ENCODE measurements at regions not wholly inside any gene's neighbourhood (a gene's known extent, or its start where the extent isn't known, plus 50 kb on each side); places are given as distances from the start of the nearest gene placed in this dataset.

GRCh38 chr7:57399251-57399940 lies 50.6 kb upstream of the ZNF716 start:
- no TSS peak for BruUV-seq (replicated peaks)
- no peak for DNase-seq (ENCODE audit: low read depth, low spot score)
- Histone ChIP-seq H3K79me2 (ENCODE audit: control insufficient read depth, insufficient read depth, low read length) (no peaks in the 10 kb centered on the region), H3K9me1 (replicated peaks; ENCODE audit: control insufficient read depth, extremely low read depth, insufficient read depth, low read length) (no peaks in the 10 kb centered on the region), H3K9ac (replicated peaks; ENCODE audit: extremely low read depth, insufficient read depth, low read length) (no peak overlapping the region), H2AFZ (ENCODE audit: low read depth, low read length) (no peak overlapping the region), H3K36me3 (ENCODE audit: control insufficient read depth in 2 of 2, extremely low read depth in 1 of 2, insufficient read depth in 2 of 2, low read length in 2 of 2) (no peaks in the 10 kb centered on the region), H3K27ac (ENCODE audit: insufficient read depth, low read depth, low read length) (no peak overlapping the region), H3K4me1 (ENCODE audit: control insufficient read depth, extremely low read depth, insufficient read depth, low read length) (no peaks in the 10 kb centered on the region), H3K9me3 (replicated peaks; ENCODE audit: control insufficient read depth, insufficient read depth, low read length) (peaks cover 4% of the 10 kb centered on the region), H3K4me3 (replicated peaks in 1 of 3; ENCODE audit: insufficient read depth in 1 of 3, low read depth in 1 of 3, low read length in 3 of 3) (no peak overlapping the region), H3K4me2 (ENCODE audit: insufficient read depth, low read length) (no peak overlapping the region), H4K20me1 (replicated peaks; ENCODE audit: control insufficient read depth, extremely low read depth, insufficient read depth, low read length) (no peaks in the 10 kb centered on the region), H3K27me3 (ENCODE audit: control insufficient read depth in 2 of 2, insufficient read depth in 2 of 2, low read length in 2 of 2) (no peaks in the 10 kb centered on the region)
- intact Hi-C loops (cut with micrococcal nuclease) (no loop called here), dilution Hi-C loops (cut with MboI; ENCODE audit: extremely low pct_ligation_motif_present, low sequenced_read_pairs) (no loop called here)
- TF ChIP-seq EZH2 (IDR thresholded peaks at IDR 0.05; ENCODE audit: borderline replicate concordance, low read depth, low read length, severe bottlenecking), result no peak
- no peak for TF ChIP-seq JUN (IDR thresholded peaks at IDR 0.05; ENCODE audit: borderline replicate concordance, insufficient read depth, insufficient read length, low read depth)
- no peak for TF ChIP-seq POLR2A (IDR thresholded peaks at IDR 0.05; ENCODE audit: low read depth, low read length)
- TF ChIP-seq CTCF (IDR thresholded peaks at IDR 0.05; ENCODE audit: extremely low read depth in 1 of 2, insufficient read depth in 1 of 2, low read depth in 1 of 2, low read length in 2 of 2), result no peak
- FAIRE-seq, result no peak
- ChIA-PET CTCF (no interaction called here), POLR2A (no interaction called here)

GRCh38 chr7:57399972-57400371 lies 50.0 kb upstream of the ZNF716 start:
- Histone ChIP-seq H3K27me3 (ENCODE audit: control insufficient read depth in 2 of 2, insufficient read depth in 2 of 2, low read length in 2 of 2) (no peaks in the 10 kb centered on the region), H2AFZ (ENCODE audit: low read depth, low read length) (no peak overlapping the region), H3K9me1 (replicated peaks; ENCODE audit: control insufficient read depth, extremely low read depth, insufficient read depth, low read length) (no peaks in the 10 kb centered on the region), H3K36me3 (ENCODE audit: control insufficient read depth in 2 of 2, extremely low read depth in 1 of 2, insufficient read depth in 2 of 2, low read length in 2 of 2) (no peaks in the 10 kb centered on the region), H4K20me1 (replicated peaks; ENCODE audit: control insufficient read depth, extremely low read depth, insufficient read depth, low read length) (no peaks in the 10 kb centered on the region), H3K27ac (ENCODE audit: insufficient read depth, low read depth, low read length) (no peak overlapping the region), H3K9me3 (replicated peaks; ENCODE audit: control insufficient read depth, insufficient read depth, low read length) (peaks cover 4% of the 10 kb centered on the region), H3K4me2 (ENCODE audit: insufficient read depth, low read length) (no peak overlapping the region), H3K4me3 (replicated peaks in 1 of 3; ENCODE audit: insufficient read depth in 1 of 3, low read depth in 1 of 3, low read length in 3 of 3) (no peak overlapping the region), H3K79me2 (ENCODE audit: control insufficient read depth, insufficient read depth, low read length) (no peaks in the 10 kb centered on the region), H3K9ac (replicated peaks; ENCODE audit: extremely low read depth, insufficient read depth, low read length) (no peak overlapping the region), H3K4me1 (ENCODE audit: control insufficient read depth, extremely low read depth, insufficient read depth, low read length) (no peaks in the 10 kb centered on the region)
- FAIRE-seq, result no peak
- intact Hi-C loops (cut with micrococcal nuclease) (no loop called here), dilution Hi-C loops (cut with MboI; ENCODE audit: extremely low pct_ligation_motif_present, low sequenced_read_pairs) (no loop called here)
- no peak for TF ChIP-seq EZH2 (IDR thresholded peaks at IDR 0.05; ENCODE audit: borderline replicate concordance, low read depth, low read length, severe bottlenecking)
- no peak for TF ChIP-seq MAX (IDR thresholded peaks at IDR 0.05; ENCODE audit: insufficient read depth, insufficient read length)
- TF ChIP-seq POLR2A (IDR thresholded peaks at IDR 0.05; ENCODE audit: low read depth, low read length), result no peak
- no peak for TF ChIP-seq JUN (IDR thresholded peaks at IDR 0.05; ENCODE audit: borderline replicate concordance, insufficient read depth, insufficient read length, low read depth)
- no peak for TF ChIP-seq FOS (IDR thresholded peaks at IDR 0.05; ENCODE audit: borderline replicate concordance, insufficient read depth, low read length)
- no peak for TF ChIP-seq CTCF (IDR thresholded peaks at IDR 0.05; ENCODE audit: extremely low read depth in 1 of 2, insufficient read depth in 1 of 2, low read depth in 1 of 2, low read length in 2 of 2)
- TF ChIP-seq GATA2 (IDR thresholded peaks at IDR 0.05; ENCODE audit: insufficient read depth, insufficient read length, low read depth, low read length), result no peak
- no peak for TF ChIP-seq MYC (IDR thresholded peaks at IDR 0.05; ENCODE audit: low read depth, low read length)
- TF ChIP-seq POLR2AphosphoS5 (IDR thresholded peaks at IDR 0.05; ENCODE audit: insufficient read depth, low read depth, low read length), result no peak
- BruUV-seq (replicated peaks), result no TSS peak
- CTCF ChIA-PET, result no interaction called here
- POLR2A ChIA-PET, result no interaction called here
- no peak for DNase-seq (ENCODE audit: low read depth, low spot score)

Measured in endothelial cell of umbilical vein (primary cell).